ENCODE measurements at regions not wholly inside any gene's neighbourhood (a gene's known extent, or its start where the extent isn't known, plus 50 kb on each side); places are given as distances from the start of the nearest gene placed in this dataset.

DNA sequence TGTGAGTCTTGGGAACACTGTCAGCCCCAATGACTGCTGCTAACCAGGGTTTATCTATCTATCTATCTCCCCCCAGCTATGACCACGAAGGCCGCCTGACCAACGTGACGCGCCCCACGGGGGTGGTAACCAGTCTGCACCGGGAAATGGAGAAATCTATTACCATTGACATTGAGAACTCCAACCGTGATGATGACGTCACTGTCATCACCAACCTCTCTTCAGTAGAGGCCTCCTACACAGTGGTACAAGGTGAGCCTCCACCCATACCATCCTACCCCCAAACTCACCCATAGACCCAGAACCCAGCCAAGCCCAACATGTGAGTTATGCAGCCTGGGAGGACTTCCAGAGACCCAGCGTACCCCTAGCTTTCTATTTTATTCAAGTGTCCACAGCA lies 65.4 kb upstream of the WWC1 start:
- Histone ChIP-seq H3K27ac (ENCODE audit: low read depth, low read length) (no peak overlapping the region), H3K9me3 (ENCODE audit: control insufficient read depth, low read length) (no peaks in the 10 kb centered on the region), H3K4me3 (ENCODE audit: low read length) (no peak overlapping the region), H3K36me3 (ENCODE audit: control insufficient read depth, insufficient read depth, low read length) (no peaks in the 10 kb centered on the region), H3K27me3 (ENCODE audit: control insufficient read depth, insufficient read depth, low read length, poor library complexity, severe bottlenecking) (no peaks in the 10 kb centered on the region), H3K9ac (ENCODE audit: extremely low read depth, low read length, poor library complexity, severe bottlenecking) (no peak overlapping the region), H3K4me1 (ENCODE audit: control insufficient read depth, insufficient read depth, low read length) (peaks cover 4% of the 10 kb centered on the region)
- Mint-ChIP-seq H3K9me3 (no peaks in the 10 kb centered on the region), H3K4me1 (peaks cover 16% of the 10 kb centered on the region), H3K27me3 (ENCODE audit: insufficient read depth) (peaks cover 2% of the 10 kb centered on the region), H3K27ac (no peak overlapping the region), H3K36me3 (ENCODE audit: low read depth) (no peaks in the 10 kb centered on the region), H3K4me3 (no peak overlapping the region)
- TF ChIP-seq, protein P1, sequence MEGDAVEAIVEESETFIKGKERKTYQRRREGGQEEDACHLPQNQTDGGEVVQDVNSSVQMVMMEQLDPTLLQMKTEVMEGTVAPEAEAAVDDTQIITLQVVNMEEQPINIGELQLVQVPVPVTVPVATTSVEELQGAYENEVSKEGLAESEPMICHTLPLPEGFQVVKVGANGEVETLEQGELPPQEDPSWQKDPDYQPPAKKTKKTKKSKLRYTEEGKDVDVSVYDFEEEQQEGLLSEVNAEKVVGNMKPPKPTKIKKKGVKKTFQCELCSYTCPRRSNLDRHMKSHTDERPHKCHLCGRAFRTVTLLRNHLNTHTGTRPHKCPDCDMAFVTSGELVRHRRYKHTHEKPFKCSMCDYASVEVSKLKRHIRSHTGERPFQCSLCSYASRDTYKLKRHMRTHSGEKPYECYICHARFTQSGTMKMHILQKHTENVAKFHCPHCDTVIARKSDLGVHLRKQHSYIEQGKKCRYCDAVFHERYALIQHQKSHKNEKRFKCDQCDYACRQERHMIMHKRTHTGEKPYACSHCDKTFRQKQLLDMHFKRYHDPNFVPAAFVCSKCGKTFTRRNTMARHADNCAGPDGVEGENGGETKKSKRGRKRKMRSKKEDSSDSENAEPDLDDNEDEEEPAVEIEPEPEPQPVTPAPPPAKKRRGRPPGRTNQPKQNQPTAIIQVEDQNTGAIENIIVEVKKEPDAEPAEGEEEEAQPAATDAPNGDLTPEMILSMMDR (conservative IDR thresholded peaks at IDR 0.05): no peak
- DNase-seq: no peak
- 96 to 100% methylated on average over 3 to 10 of the region's 10 CpGs for WGBS, 2 experiments (ENCODE audit: insufficient coverage in 1 of 2, insufficient read length in 1 of 2)

DNA sequence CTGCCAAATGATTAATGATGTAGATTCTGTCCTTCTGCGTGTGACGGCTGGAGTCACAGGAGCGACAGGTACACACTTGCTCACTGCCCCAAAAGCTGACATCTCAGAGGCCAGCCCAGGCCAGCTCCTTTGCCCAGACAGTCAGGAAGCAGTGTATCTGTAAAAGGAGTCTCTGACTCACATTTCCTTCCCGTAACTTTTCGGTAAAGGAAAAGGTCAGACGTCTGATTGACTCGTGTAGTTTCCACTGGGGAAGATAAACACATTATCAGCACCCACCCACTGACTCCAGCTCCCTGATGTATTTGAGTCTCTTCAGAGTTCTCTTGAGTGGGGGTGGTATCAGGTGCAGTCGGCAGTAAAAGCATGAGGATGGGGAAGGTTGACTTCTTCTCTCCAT lies 64.4 kb upstream of the WWC1 start:
- H3K4me1 Mint-ChIP-seq: peaks cover 16% of the 10 kb centered on the region
- 90 to 92% methylated on average over 6 to 7 of the region's 8 CpGs for WGBS, 2 experiments (ENCODE audit: insufficient coverage in 1 of 2, insufficient read length in 1 of 2)
- Histone ChIP-seq H3K36me3 (ENCODE audit: control insufficient read depth, insufficient read depth, low read length) (no peaks in the 10 kb centered on the region), H3K9ac (ENCODE audit: extremely low read depth, low read length, poor library complexity, severe bottlenecking) (no peak overlapping the region), H3K4me3 (ENCODE audit: low read length) (no peak overlapping the region), H3K4me1 (ENCODE audit: control insufficient read depth, insufficient read depth, low read length) (peaks cover 4% of the 10 kb centered on the region), H3K27me3 (ENCODE audit: control insufficient read depth, insufficient read depth, low read length, poor library complexity, severe bottlenecking) (no peaks in the 10 kb centered on the region), H3K27ac (ENCODE audit: low read depth, low read length) (no peak overlapping the region), H3K9me3 (ENCODE audit: control insufficient read depth, low read length) (peaks cover under 1% of the 10 kb centered on the region)
- TF ChIP-seq, protein P1 (conservative IDR thresholded peaks at IDR 0.05): no peak
- peaks cover 5% of the 10 kb centered on the region for H3K27me3 Mint-ChIP-seq (ENCODE audit: insufficient read depth)
- no peak overlapping the region for H3K4me3 Mint-ChIP-seq
- H3K9me3 Mint-ChIP-seq: no peaks in the 10 kb centered on the region
- H3K27ac Mint-ChIP-seq: no peak overlapping the region
- no peak for DNase-seq
- H3K36me3 Mint-ChIP-seq (ENCODE audit: low read depth): no peaks in the 10 kb centered on the region

DNA sequence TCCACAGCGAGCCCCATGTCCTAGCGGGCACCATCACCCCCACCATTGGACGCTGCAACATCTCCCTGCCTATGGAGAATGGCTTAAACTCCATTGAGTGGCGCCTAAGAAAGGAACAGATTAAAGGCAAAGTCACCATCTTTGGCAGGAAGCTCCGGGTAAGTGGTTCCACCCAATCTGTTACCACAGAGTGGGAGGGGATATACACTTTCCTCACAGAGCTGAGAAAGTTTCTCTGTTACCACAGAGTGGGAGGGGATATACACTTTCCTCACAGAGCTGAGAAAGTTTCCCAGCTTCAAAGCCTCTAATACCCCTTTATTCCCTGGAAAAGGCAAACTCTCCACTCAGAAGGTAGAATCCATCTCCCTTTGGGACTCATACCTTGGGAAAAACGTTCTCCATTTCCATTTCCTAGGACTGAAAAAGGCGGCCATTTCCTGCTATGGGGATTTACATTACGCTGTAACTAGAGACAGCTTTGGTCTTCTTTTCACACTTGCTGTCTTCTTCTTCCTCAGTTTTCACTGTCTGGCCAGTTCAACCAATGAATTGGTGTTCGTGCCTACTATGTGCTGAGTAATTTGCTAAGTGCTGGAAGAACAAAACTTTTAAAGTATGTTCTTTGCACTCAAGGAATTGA lies 63.4 kb upstream of the WWC1 start:
- H3K9me3 Mint-ChIP-seq: peaks cover 3% of the 10 kb centered on the region
- H3K36me3 Mint-ChIP-seq (ENCODE audit: low read depth): no peaks in the 10 kb centered on the region
- Histone ChIP-seq H3K27ac (ENCODE audit: low read depth, low read length) (no peak overlapping the region), H3K9ac (ENCODE audit: extremely low read depth, low read length, poor library complexity, severe bottlenecking) (no peak overlapping the region), H3K27me3 (ENCODE audit: control insufficient read depth, insufficient read depth, low read length, poor library complexity, severe bottlenecking) (no peaks in the 10 kb centered on the region), H3K36me3 (ENCODE audit: control insufficient read depth, insufficient read depth, low read length) (no peaks in the 10 kb centered on the region), H3K9me3 (ENCODE audit: control insufficient read depth, low read length) (peaks cover 8% of the 10 kb centered on the region), H3K4me3 (ENCODE audit: low read length) (no peak overlapping the region), H3K4me1 (ENCODE audit: control insufficient read depth, insufficient read depth, low read length) (peaks cover 4% of the 10 kb centered on the region)
- H3K27ac Mint-ChIP-seq: no peak overlapping the region
- TF ChIP-seq, protein P1 (conservative IDR thresholded peaks at IDR 0.05): no peak
- no peak overlapping the region for H3K4me3 Mint-ChIP-seq
- peaks cover 12% of the 10 kb centered on the region for H3K27me3 Mint-ChIP-seq (ENCODE audit: insufficient read depth)
- WGBS, 2 experiments (ENCODE audit: insufficient coverage in 1 of 2, insufficient read length in 1 of 2): 94 to 95% methylated on average over 4 to 9 of the region's 9 CpGs
- no peak for DNase-seq
- peaks cover 16% of the 10 kb centered on the region for H3K4me1 Mint-ChIP-seq

Data from endodermal cell (in vitro differentiated cells).